ENCODE measurements at regions not wholly inside any gene's neighbourhood (a gene's known extent, or its start where the extent isn't known, plus 50 kb on each side); places are given as distances from the start of the nearest gene placed in this dataset.
"Not testable (repeated sequence)": the region's sequence is repeated elsewhere in the genome, so short reads cannot be mapped to it uniquely, and the experiment has no call there.

DNA sequence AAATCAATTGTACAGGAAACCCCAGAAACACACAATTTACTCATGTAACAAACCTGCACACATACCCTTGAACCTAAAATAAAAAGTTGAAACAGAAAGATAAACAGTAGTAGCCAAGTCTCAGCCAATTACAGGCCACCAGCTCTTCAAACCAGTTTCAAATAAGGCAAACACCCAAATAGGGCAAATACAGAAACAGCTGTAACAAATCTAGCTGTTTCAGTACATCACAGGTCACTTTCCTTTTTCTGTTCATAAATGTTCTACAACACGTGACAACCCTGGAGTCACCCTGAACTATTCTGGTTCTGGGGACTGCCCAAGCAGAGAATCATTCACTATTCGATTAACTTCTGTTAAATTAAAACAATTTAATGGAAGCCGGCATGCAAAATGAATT is 329.0 kb downstream of the GJA1 start:
- DNase-seq (ENCODE audit: low spot score), result no peak

DNA sequence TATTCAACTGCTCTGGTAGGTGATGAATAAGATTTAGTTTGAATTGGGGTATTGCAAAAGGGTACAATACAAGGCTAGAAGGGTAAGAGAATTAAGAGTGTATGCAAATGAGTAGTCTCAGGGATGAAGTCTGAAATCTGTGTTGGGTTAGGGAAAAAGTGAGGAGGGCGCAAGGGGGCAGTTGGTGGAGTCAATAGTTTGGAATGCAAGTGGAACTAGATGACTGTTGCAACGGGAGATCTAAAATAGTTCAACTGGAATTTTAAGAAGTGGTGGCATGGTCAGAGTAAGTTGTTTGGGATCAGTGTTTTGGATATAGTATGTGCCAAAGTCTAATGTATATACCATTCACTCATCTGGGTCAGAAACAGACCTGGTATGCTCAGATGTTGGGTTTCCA is 329.6 kb downstream of the GJA1 start:
- DNase-seq (ENCODE audit: low spot score), result no peak

DNA sequence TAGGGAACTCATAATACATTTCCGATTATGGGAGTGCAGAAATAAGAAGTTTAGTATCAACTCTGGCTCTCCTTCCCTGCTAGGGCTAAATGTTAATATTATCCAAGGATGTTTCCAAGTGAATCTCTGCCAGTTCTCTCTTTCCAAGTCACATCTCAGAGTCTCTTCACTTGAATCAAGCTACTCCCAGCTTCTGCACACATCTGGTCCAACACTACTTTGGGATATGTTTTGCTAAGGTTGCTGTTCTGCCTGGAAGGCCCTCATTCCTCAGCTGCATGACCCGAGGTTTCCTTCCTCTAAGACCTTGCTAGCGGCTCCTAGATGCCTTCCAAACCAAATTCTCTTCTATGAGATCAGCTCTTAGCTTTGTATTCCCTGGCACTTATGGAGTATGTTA is 331.8 kb downstream of the GJA1 start:
- DNase-seq (ENCODE audit: low spot score), result no peak

DNA sequence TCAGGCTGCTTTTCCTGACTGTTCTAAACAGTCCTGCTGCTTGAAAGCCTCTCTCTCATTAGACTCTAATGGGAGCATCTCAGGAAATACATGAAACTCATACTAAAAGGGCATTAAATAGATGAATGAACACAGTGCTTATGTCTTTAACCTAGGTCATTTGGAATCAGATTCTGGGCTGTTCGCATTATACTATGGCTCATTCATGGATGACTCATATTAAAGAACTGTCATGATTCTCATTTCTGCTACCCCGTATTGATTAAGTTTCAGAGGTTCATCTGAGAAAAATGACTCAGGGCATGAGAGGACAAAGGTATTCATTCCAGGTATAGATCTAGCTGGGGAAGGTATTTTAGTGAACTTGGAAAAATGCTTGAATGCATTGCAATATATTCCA is 335.5 kb downstream of the GJA1 start:
- no peak for DNase-seq (ENCODE audit: low spot score)

DNA sequence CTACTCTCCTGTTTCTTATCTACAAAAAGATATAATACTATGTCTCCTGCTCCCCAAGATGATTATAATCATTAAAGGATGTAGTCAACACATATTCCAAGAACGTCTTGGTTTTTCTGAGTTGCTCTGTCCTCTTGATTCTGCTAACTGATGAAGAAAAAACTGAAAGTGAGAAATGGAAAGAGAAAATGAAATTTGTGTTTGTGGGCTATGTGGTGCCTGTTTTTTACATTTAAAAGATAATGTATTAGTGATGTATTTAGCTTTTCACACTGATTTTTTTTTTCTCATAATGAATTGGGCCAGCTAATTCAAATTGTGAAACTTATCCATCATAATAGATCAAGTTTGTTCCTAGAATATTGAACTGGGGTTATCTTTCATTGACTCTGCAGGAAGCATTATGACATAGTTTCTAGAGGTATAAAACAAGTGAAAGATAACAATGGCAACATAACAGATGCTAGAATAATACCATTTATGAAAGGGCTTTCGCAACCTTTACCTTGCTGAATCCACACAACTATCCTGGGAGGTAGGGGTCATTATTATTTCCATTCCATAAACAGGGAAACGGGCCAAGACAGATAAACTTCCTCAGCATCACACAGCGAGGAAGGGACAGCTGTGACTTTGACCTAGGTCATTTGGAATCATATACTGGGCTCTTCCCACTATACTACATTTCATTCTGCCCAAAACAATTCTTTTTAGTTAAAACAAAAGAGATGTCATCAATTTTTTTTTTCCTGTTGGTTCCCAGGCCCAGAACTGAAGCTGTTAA is 336.7 kb downstream of the GJA1 start:
- DNase-seq (ENCODE audit: low spot score), result no peak

DNA sequence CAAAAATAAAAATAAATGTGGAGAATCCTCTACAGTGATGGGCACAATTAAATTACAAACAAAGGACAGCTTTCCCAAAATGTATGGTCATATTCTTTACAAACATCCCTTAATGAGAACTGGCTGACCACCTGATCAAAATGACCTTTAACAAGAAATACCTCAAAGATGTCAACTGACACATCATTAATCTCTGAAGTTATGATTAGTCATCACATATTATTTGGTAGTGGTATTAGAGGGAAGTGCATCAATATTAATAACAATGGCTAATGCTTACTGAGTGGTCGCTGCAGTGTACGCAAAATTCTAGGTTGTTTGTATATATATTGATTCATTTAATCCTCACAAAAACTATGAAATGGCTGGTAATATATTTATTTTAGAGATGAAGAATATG is 340.6 kb downstream of the GJA1 start:
- DNase-seq (ENCODE audit: low spot score), result no peak

DNA sequence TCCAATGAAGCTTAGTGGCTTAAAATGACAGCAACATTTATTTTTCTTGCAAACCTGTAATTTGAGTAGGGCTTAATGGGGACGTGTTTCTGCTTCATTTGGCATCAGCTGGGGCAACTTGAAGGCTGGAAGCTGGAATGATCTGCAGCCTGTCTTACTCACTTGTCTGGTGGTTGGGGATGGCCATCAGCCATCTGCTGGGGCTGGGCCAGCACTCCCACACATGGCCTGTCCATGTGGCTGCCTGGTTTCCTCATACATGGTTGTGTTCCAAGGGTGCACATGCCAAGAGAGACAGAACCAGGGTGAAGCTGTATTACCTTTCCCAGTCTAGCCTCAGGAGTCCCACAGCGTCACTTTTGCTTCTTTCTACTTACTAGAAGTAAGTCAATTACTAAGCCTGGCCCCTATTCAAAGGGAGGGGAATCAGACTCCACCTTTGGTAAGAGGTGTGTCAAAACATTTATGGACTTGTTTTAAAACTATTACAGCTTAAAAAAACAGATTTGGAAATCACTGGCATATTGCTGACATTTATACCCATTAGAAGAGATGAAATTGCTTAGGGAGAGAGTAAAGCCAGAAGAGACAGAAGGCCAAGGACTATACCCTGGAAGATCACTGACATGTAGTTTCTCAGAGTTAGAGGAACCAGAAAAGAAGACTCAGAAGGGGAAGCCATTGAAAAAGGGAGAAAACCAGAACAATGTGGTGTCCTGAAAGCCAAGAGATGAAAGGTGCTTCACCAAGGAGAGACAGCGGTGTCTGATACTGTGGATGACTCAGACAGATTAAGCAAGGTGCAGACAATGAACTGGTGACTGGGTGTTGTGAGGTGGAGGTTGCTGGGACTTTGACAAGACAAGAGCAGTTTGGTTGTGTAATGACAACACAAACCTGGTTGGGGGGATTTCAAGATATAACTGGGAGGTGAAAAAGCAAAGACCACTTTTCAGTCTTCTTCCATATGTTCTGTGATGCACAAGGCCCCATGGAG is 345.2 kb downstream of the GJA1 start:
- DNase-seq (ENCODE audit: low spot score), result no peak

DNA sequence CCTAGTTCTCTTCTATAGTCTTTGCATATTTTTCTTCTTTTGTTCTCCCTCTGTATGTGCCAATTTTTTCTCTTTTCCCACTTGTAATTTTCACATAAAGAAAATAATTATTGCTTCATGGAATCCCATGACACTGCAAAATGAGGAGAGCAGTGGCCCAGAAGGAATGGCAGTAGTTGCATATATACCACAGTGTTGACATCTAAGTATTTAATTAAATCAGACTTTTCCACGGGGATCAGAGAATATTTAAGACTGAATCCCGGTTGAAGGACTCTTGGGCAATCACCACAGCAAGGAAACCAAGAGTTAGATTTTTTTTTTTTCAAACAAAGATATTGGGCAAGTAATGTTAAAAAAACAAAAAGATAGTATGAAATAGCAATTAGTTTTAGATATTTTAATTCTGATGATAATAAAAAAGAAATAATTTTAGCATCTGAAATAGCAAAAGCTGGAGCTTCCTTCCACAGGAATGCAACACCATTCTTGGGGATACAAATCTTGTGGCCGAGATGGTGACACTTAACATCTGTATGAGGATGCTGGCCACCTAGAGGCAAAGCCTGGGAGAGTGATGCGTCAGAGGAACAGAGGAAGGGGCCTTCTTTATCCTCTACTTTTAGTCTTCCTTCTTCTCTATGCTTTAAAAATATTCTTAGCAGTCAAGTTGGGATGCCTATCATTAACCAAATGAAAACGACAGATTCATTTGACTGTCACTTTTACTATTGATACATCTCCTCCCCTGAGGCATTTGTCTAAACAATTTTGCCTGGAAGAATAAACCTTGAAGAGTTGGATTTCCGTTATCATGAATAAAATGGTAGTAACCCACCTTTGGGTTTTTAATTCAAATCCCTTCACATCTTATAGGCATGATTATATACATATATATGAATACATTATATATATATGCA is 356.2 kb downstream of the GJA1 start:
- DNase-seq (ENCODE audit: low spot score), result no peak

DNA sequence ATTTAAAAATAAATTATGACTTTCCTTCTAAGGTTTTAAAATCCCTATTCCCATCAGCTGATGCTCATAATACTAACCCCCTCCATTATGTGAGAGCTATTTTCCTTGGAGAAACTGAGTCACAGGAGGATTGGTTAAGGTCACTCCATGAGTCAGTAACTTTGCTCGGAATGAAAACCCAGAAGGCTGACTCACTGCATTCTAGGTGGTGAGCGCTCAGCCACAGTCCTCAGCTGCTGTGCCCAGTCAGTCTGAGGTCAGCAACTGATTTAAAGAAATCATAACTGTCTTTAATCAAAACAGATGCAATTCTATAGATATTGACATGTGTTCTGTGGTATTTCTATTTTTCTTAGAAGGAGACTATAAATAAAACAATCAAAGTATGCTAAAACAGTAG is 359.2 kb downstream of the GJA1 start:
- no peak for DNase-seq (ENCODE audit: low spot score)

DNA sequence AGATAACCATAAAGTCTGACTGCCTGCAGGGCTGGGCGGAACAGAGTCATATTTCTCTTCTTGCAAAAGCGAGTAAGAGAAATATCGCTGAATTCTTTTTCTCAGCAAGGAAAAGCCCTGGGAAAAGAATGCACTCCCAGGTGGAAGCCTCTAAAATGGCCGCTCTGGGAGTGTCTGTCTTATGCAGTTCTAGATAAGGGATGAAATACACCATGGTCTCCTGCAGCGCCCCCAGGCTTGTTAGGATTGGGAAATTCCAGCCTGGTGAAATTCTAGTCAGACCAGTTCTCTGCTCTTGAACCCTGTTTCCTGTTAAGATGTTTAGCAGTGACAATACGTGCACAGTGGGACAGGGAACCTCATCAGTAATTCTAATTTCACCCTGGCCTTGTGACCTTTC is 362.2 kb downstream of the GJA1 start:
- not testable (repeated sequence) for DNase-seq (ENCODE audit: low spot score)

DNA sequence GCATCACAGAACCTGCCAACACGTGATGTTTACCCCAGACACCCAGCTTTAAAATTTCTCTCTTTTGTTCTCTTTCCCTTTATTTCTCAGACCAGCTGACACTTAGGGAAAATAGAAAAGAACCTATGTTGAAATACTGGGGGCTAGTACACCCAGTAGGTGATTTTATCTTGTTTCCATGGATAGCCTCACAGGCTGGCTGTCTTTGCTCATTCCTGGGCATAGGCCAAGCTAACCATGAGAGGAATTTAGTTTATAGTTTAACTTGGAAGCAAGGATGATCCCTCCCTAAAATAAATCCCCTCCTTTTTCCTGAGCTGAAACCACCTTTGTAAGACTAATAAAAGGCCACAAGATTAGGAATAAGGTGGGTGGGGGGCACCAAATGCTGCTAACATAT is 362.7 kb downstream of the GJA1 start:
- DNase-seq (ENCODE audit: low spot score), result not testable (repeated sequence)

DNA sequence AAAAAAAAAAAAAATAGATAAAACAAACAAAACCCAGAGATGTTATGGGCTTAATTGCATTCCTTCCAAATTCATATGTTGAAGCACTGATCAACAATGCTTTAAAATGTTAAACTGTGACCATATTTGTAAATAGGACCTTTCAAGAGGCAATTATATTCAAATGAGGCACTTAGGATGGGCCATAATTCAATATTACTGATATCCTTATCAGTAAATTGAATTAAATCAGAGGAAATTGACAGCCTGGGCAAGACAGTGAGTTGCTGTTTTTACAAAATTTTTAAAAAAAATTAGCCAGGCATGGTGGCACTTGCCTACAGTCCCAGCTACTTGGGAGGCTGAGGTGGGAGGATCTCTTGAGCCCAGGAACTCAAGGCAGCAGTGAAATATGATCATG is 364.1 kb downstream of the GJA1 start:
- no peak for DNase-seq (ENCODE audit: low spot score)

DNA sequence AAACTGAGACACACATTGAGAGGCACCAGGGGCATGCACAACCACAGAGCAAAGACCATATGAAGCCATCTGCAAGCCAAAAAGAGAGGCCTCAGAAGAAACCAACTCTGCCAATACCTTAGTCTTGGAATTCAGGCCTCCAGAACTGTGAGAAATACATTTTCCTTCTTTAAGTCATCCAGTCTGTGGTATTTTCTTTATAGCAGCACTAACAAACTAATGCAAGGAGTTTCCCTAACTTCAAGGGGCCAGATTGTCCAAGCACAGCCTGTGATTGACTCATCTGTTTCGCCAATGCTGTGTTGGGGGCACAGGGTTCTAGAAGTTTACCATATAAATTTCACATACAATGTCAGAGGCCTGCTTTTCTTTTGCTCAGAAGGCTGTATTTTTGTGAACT is 364.6 kb downstream of the GJA1 start:
- DNase-seq (ENCODE audit: low spot score), result no peak

DNA sequence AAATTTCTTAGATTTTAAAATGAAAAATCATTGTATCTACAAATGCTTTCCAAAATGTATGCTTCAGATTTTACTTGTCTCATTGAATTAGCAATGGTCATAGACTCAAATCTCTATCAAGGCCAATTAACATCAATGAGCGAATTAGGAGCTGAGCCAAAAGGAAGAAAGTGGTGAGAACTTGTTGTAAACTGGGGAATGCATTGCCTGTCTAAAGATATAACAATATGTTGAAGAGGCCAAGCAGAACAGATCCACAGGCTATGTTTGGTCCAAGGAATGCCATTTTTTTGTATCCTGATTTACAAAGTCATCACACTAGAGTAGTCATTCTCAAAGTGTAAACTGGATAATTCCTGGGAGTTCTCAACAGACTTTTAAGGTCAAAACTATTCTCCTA is 370.7 kb downstream of the GJA1 start:
- DNase-seq (ENCODE audit: low spot score), result no peak

DNA sequence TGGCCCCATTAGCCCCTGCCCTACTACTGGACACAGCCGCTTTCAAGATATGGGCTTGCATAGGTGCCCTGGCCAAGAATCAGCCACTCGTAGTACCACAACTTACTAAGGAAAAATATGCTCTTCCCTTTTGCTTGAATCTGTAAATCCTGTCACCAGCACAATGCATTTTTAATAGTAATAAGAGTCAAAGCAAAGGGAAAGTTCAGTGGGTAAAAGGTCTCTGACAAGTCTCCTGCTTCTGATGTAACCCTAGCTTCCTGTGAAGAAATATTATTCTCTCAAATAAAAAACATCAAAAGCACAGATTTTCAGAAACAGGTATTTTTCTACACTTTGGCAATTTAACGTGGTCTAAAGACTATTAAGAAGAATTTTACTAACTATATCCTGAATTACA is 373.8 kb downstream of the GJA1 start:
- no peak for DNase-seq (ENCODE audit: low spot score)

DNA sequence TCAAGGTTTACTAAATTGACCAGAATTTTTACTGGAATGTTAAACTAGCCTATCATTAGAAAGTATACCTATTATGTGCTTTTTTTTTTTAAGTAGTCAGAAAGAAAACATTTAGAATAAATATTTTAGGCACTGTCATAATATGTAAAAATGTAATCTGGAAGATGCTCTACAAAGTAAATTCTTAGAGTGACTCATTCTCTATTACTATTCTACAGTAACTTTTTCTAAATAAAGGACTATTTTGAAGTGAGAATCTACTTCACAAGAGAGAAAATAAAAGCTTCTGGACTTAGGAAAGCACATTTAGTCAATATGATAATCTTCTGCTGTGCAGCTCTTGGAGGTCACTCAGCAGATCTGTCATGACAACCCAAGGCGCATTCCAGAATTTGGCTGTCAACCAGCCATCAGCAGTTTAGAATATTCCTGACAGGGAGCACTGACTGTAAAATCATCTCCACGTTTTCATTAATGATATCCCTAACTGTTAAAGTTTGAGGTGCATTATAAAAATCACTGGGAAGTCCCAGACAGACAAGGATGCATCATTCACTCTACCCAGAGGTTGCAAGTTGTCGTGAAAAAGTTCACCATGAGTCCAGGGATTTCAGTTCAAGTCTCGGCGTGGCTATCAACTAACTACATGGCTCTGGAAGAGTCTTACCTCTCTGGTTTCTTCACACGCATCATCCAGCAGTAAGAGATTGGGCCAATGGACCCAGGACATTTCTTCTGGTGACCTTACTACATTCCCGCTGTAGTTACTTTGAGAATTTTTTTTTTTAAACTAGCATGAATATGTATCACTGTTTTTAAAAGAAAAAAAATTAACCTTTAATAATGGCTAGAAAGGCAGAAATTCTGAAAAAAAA is 374.9 kb downstream of the GJA1 start:
- DNase-seq (ENCODE audit: low spot score), result no peak

DNA sequence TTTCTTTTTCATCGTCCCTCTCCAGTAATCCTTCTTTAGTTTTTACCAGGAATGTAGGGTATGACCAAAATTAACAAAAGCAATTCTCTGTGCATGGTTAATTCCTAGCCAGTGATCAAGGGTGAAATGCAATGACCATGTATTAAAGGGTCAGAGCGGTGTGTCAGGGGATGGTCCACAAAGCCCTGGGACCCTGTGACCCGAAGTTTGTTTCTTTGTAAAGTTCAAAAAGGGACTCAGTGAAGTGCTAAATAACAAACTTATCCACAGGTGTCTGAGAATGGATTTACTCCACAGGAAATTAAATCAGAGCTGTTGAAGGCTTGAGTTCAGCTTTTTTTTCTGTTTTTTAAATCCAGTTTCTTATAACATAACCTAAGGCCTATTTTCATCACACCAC is 375.7 kb downstream of the GJA1 start:
- DNase-seq (ENCODE audit: low spot score), result no peak

DNA sequence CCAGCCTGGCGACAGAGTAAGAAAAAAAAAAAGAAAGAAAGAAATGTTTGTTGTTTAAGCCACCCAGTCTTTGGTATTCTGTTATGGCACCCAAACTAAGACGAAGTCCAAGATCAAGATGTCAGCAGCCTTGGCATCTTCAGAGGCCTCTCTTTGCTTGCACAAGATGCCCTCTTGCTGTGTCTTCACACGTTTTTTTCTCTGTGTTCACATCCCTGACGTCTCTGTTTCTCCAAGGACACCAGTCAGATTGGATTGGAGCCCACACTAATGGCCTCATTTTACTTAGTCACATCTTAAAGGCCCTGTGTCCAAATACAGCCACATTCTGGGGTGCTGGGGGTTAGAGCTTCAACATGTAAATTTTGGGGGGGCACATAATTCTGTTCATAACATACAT is 380.9 kb downstream of the GJA1 start:
- DNase-seq (ENCODE audit: low spot score), result no peak

DNA sequence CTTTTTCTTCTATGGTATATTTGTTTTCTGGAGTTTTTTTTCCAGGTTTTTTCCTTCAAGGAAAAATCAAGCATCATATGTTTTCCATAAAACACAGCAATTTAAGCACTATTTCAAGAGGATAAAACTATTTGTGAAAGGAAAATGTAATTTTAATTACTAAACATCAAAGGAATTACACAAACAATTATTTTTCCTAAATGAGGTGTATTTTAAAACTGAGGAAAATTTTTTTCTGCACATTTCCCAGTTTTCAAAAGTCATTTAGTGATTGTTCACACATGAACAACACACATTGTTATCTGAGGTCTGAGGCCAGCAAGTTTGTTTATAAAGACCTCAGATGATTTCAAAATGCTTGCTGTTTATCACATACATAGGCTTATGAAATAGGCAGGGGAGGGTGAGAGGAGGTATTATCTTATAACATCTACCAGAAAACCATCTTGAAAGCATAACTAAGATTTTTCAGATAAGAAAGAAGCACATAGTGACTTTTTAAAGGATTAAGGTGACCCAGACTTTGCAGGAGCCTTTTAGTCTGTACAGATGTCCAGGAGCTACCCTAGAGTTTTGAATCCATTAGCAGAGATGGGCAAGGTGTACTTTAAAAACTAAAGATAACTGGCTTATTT is 381.6 kb downstream of the GJA1 start:
- no peak for DNase-seq (ENCODE audit: low spot score)

DNA sequence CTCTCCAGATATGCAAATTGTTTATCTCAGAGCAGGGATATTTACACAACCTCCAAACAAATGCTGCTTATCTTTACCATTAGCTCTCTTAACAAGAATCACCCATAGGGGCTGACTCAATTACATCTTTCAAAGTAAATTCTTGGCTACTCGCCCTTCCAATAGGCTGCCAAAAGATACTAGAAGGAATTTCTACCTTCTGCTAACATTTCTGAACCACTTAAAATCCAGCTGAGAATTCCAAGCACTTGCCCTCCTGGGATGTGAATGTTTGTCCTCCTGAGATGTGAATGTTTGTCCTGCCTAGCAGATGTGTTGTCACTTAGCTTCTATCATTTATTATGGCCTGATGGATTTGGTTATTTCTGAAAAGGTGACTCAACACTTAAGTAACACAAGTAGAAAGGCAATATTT is 388.0 kb downstream of the GJA1 start:
- no peak for DNase-seq (ENCODE audit: low spot score)

Measured in CD4-positive, alpha-beta T cell treated with Interleukin-6 at 100 ng/mL for 8 hours (primary cell).